ENCODE measurements at regions not wholly inside any gene's neighbourhood (a gene's known extent, or its start where the extent isn't known, plus 50 kb on each side); places are given as distances from the start of the nearest gene placed in this dataset.
"Not testable (repeated sequence)": the region's sequence is repeated elsewhere in the genome, so short reads cannot be mapped to it uniquely, and the experiment has no call there.

- no peak overlapping the region for H3K4me3 ChIP-seq (replicated peaks; ENCODE audit: insufficient read depth, low read length)
These were observed 1588.4 kb downstream of the STIM2 start for GRCh38 chr4:28449085-28449484.

DNA sequence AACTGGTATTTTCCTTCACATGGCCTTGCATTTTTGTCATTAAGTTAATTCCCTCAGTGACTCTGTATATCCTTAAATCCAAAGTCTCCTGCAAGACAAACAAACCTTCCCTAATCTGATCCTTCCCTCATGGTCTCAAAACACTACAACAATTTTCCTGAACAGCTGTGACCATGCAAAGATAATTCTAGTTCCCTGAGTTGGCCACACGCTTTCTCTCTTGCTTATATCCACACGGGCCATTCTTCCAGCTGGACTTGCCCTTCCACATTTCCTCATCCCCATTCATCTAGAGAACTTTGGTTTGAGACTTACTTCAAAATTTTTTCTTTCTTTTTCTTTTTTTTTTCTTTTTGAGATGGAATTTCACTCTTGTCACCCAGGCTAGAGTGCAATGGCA, 1590.7 kb downstream of the STIM2 start:
- Histone ChIP-seq H3K27me3 (ENCODE audit: insufficient read depth, poor library complexity, severe bottlenecking) (no peaks in the 10 kb centered on the region), H3K27ac (replicated peaks) (no peak overlapping the region), H3K4me3 (replicated peaks; ENCODE audit: insufficient read depth, low read length) (no peak overlapping the region)
- TF ChIP-seq POLR2AphosphoS5 (IDR thresholded peaks at IDR 0.05; ENCODE audit: low read depth) (no peak), SPI1 (IDR thresholded peaks at IDR 0.05; ENCODE audit: borderline replicate concordance, low read depth) (no peak)
- TF ChIP-seq, protein P1, sequence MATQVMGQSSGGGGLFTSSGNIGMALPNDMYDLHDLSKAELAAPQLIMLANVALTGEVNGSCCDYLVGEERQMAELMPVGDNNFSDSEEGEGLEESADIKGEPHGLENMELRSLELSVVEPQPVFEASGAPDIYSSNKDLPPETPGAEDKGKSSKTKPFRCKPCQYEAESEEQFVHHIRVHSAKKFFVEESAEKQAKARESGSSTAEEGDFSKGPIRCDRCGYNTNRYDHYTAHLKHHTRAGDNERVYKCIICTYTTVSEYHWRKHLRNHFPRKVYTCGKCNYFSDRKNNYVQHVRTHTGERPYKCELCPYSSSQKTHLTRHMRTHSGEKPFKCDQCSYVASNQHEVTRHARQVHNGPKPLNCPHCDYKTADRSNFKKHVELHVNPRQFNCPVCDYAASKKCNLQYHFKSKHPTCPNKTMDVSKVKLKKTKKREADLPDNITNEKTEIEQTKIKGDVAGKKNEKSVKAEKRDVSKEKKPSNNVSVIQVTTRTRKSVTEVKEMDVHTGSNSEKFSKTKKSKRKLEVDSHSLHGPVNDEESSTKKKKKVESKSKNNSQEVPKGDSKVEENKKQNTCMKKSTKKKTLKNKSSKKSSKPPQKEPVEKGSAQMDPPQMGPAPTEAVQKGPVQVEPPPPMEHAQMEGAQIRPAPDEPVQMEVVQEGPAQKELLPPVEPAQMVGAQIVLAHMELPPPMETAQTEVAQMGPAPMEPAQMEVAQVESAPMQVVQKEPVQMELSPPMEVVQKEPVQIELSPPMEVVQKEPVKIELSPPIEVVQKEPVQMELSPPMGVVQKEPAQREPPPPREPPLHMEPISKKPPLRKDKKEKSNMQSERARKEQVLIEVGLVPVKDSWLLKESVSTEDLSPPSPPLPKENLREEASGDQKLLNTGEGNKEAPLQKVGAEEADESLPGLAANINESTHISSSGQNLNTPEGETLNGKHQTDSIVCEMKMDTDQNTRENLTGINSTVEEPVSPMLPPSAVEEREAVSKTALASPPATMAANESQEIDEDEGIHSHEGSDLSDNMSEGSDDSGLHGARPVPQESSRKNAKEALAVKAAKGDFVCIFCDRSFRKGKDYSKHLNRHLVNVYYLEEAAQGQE (IDR thresholded peaks at IDR 0.05; ENCODE audit: insufficient replicate concordance, low read depth), result no peak
- DNase-seq (ENCODE audit: low read depth in 1 of 2, low spot score in 1 of 2), result no peak

More at GRCh38 chr4:28449085-28449484, 1588.4 kb downstream of the STIM2 start:
- no peak for DNase-seq (ENCODE audit: low read depth in 1 of 2, low spot score in 1 of 2)
- H3K27ac ChIP-seq (replicated peaks), result no peak overlapping the region
- TF ChIP-seq POLR2AphosphoS5 (IDR thresholded peaks at IDR 0.05; ENCODE audit: low read depth), result no peak
- no peaks in the 10 kb centered on the region for H3K27me3 ChIP-seq (ENCODE audit: insufficient read depth, poor library complexity, severe bottlenecking)

DNA sequence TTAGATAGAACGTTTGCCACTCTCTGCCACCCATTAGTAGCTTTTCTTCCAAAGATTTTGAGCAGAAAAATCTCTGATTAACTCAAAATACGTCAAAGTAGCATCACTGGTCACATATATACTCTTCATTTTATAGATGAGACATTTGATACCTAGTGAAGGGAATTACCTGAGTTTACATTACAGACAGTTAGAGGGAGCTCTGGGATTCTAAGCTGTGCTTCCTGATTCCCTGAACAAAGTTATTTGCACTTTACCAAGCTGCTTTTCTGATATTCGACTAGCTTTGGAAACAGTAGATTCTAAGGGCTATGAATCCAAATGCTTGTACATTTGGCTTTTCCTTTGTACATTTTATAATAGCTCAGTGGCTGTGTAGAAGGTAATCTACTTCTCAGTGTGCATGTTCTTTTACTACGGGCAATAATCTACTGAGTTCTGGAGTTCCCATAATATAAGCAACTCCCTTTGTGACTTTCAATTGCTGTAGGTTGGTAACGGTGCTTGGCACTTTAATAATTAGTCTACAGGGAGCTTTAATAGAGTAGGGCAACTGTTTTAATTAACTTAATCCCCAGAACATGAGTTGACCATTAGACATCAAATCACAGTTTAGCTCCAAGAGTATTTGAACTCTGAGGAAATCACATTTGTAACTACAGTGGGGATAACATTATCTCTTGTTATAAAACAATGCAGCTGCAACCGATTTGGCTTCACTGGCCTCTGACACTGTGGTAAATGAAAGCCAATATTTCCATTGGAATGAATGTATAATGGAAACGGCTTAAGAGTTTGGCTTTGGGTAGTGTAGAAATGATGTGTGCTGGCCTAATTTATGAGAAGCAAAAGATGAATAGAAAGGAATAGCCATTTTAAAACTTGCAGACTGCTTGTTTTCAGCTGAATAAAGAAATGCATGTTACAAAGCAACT, 1602.4 kb downstream of the STIM2 start:
- H3K27ac ChIP-seq (replicated peaks), result no peak overlapping the region
- H3K4me3 ChIP-seq (replicated peaks; ENCODE audit: insufficient read depth, low read length), result no peak overlapping the region
- no peak for TF ChIP-seq SPI1 (IDR thresholded peaks at IDR 0.05; ENCODE audit: borderline replicate concordance, low read depth)
- TF ChIP-seq POLR2AphosphoS5 (IDR thresholded peaks at IDR 0.05; ENCODE audit: low read depth), result no peak
- TF ChIP-seq GABPA (IDR thresholded peaks at IDR 0.05; ENCODE audit: low read depth), result no peak
- TF ChIP-seq, protein P2, sequence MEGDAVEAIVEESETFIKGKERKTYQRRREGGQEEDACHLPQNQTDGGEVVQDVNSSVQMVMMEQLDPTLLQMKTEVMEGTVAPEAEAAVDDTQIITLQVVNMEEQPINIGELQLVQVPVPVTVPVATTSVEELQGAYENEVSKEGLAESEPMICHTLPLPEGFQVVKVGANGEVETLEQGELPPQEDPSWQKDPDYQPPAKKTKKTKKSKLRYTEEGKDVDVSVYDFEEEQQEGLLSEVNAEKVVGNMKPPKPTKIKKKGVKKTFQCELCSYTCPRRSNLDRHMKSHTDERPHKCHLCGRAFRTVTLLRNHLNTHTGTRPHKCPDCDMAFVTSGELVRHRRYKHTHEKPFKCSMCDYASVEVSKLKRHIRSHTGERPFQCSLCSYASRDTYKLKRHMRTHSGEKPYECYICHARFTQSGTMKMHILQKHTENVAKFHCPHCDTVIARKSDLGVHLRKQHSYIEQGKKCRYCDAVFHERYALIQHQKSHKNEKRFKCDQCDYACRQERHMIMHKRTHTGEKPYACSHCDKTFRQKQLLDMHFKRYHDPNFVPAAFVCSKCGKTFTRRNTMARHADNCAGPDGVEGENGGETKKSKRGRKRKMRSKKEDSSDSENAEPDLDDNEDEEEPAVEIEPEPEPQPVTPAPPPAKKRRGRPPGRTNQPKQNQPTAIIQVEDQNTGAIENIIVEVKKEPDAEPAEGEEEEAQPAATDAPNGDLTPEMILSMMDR (IDR thresholded peaks at IDR 0.05; ENCODE audit: insufficient read depth, low read length), result no peak
- DNase-seq (ENCODE audit: low read depth in 1 of 2, low spot score in 1 of 2), result no peak
- no peaks in the 10 kb centered on the region for H3K27me3 ChIP-seq (ENCODE audit: insufficient read depth, poor library complexity, severe bottlenecking)

GRCh38 chr4:28464823-28465222, 1604.2 kb downstream of the STIM2 start:
- H3K4me3 ChIP-seq (replicated peaks; ENCODE audit: insufficient read depth, low read length), result no peak overlapping the region
- TF ChIP-seq POLR2AphosphoS5 (IDR thresholded peaks at IDR 0.05; ENCODE audit: low read depth) (no peak), SPI1 (IDR thresholded peaks at IDR 0.05; ENCODE audit: borderline replicate concordance, low read depth) (no peak), GABPA (IDR thresholded peaks at IDR 0.05; ENCODE audit: low read depth) (no peak)
- TF ChIP-seq, protein P2 (IDR thresholded peaks at IDR 0.05; ENCODE audit: insufficient read depth, low read length), result no peak
- TF ChIP-seq, protein P1 (IDR thresholded peaks at IDR 0.05; ENCODE audit: insufficient replicate concordance, low read depth), result no peak
- DNase-seq (ENCODE audit: low read depth in 1 of 2, low spot score in 1 of 2), result no peak
- no peak overlapping the region for H3K27ac ChIP-seq (replicated peaks)
- H3K27me3 ChIP-seq (ENCODE audit: insufficient read depth, poor library complexity, severe bottlenecking), result no peaks in the 10 kb centered on the region

GRCh38 chr4:28466886-28467285, 1606.2 kb downstream of the STIM2 start:
- H3K4me3 ChIP-seq (replicated peaks; ENCODE audit: insufficient read depth, low read length); H3K27me3 ChIP-seq (ENCODE audit: insufficient read depth, poor library complexity, severe bottlenecking); DNase-seq (ENCODE audit: low read depth in 1 of 2, low spot score in 1 of 2); H3K27ac ChIP-seq (replicated peaks): not testable (repeated sequence)

All from HL-60 (cell line).